Ovary (tissue), 3 donors: ENCODE measurements at regions not wholly inside any gene's neighbourhood (a gene's known extent, or its start where the extent isn't known, plus 50 kb on each side); places are given as distances from the start of the nearest gene placed in this dataset.

Source experiments
- CTCF ChIP-seq, 3 donors: fragments of 450-650 bp in 2 of 3; fragments of 200-600 bp in 1 of 3; IDR thresholded peaks; one replicate each; pipeline versions ENCODE4 v1.5.1 to v1.8.0; 2016 to 2022; ENCODE audit warnings: antibody characterized with exemption in 3 of 3, mild to moderate bottlenecking in 1 of 3
- EP300 ChIP-seq: sonication (generic); formaldehyde crosslinking; IDR thresholded peaks from one replicate; pipeline ENCODE4 v1.6.1; 2017; ENCODE audit warnings: antibody characterized with exemption
- POLR2A ChIP-seq: fragments of 450-650 bp; IDR thresholded peaks from one replicate; pipeline ENCODE4 v1.6.1; 2017; ENCODE audit warnings: antibody characterized with exemption, mild to moderate bottlenecking, moderate library complexity
- donor health status: DM: no; HTN: no; CAD: no.

GRCh38 chr19:31510635-31511034 lies 161.4 kb upstream of the TSHZ3 start:
- TF ChIP-seq CTCF (IDR thresholded peaks at IDR 0.05) (no peak), POLR2A (no peak), EP300 (no peak)
